Panc1 (cell line): ENCODE measurements at regions not wholly inside any gene's neighbourhood (a gene's known extent, or its start where the extent isn't known, plus 50 kb on each side); places are given as distances from the start of the nearest gene placed in this dataset.

Experiments
- CTCF ChIP-seq: fragments of 450-650 bp; IDR thresholded peaks from 2 replicates; pipeline ENCODE4 v1.5.1; 2017; ENCODE audit warnings: mild to moderate bottlenecking
- TCF7L2 ChIP-seq: IDR thresholded peaks from 2 replicates; pipeline ENCODE4 v1.6.1; 2011; ENCODE audit warnings: mild to moderate bottlenecking, low read depth, low read length, inconsistent platforms

- no peak for TF ChIP-seq CTCF
- TF ChIP-seq TCF7L2, result no peak
These were observed 112.3 kb upstream of the WWC1 start for GRCh38 chr5:168179192-168179593.
